Astrocyte of the spinal cord (primary cell): ENCODE measurements at regions not wholly inside any gene's neighbourhood (a gene's known extent, or its start where the extent isn't known, plus 50 kb on each side); places are given as distances from the start of the nearest gene placed in this dataset.

ENCODE experiments used
- DNase-seq: peaks from one replicate; pipeline ENCODE4 v3.0.0; 2011; ENCODE audit warnings: low read depth, low spot score
- H3K4me3 ChIP-seq: 2 replicates; pipeline ENCODE4 v1.5.1; 2011; ENCODE audit warnings: low read depth, mild to moderate bottlenecking, low read length, moderate library complexity
- CTCF ChIP-seq: IDR thresholded peaks from 2 replicates; pipeline ENCODE4 v1.5.1; 2012; ENCODE audit warnings: low read depth, mild to moderate bottlenecking, low read length, inconsistent platforms
- in situ Hi-C: cut with HindIII; loops from 2 replicates; pipeline ENCODE4 v1.10.0; 2017; ENCODE audit warnings: low sequenced_read_pairs

GRCh38 chr12:63036216-63036973, 101.4 kb upstream of the PPM1H start:
- DNase-seq = no peak
- in situ Hi-C loops = no loop called here
- H3K4me3 ChIP-seq = no peak overlapping the region
- no peak for TF ChIP-seq CTCF

GRCh38 chr12:63034601-63035000, 99.7 kb upstream of the PPM1H start:
- DNase-seq = no peak
- in situ Hi-C loops = no loop called here
- TF ChIP-seq CTCF = no peak
- no peak overlapping the region for H3K4me3 ChIP-seq

GRCh38 chr12:63029676-63030075, 94.7 kb upstream of the PPM1H start:
- in situ Hi-C loops = no loop called here
- DNase-seq = no peak
- no peak overlapping the region for H3K4me3 ChIP-seq
- TF ChIP-seq CTCF = no peak

- no peak overlapping the region for H3K4me3 ChIP-seq
- TF ChIP-seq CTCF = no peak
- in situ Hi-C loops = no loop called here
- no peak for DNase-seq
These were observed 94.0 kb upstream of the PPM1H start for GRCh38 chr12:63028951-63029350.

GRCh38 chr12:63025116-63025515, 90.2 kb upstream of the PPM1H start:
- no peak for DNase-seq
- in situ Hi-C loops = no loop called here
- TF ChIP-seq CTCF = no peak
- no peak overlapping the region for H3K4me3 ChIP-seq

GRCh38 chr12:63023926-63024325, 89.0 kb upstream of the PPM1H start:
- no peak overlapping the region for H3K4me3 ChIP-seq
- in situ Hi-C loops = no loop called here
- no peak for DNase-seq
- no peak for TF ChIP-seq CTCF

- no peak for DNase-seq
- in situ Hi-C loops = no loop called here
- H3K4me3 ChIP-seq = no peak overlapping the region
- no peak for TF ChIP-seq CTCF
These were observed 86.2 kb upstream of the PPM1H start for GRCh38 chr12:63021116-63021515.
